ENCODE measurements at regions not wholly inside any gene's neighbourhood (a gene's known extent, or its start where the extent isn't known, plus 50 kb on each side); places are given as distances from the start of the nearest gene placed in this dataset.

- H3K4me3 ChIP-seq: no peak overlapping the region
- no peak for TF ChIP-seq CTCF (IDR thresholded peaks at IDR 0.05)
- H3K9me3 ChIP-seq: no peaks in the 10 kb centered on the region
- DNase-seq: no peak
- no peak for ATAC-seq
- no peaks in the 10 kb centered on the region for H3K4me1 ChIP-seq (ENCODE audit: low read depth)
- intact Hi-C loops (cut with DNase I, micrococcal nuclease): no loop called here
- H3K36me3 ChIP-seq (ENCODE audit: low read depth): no peaks in the 10 kb centered on the region
These were observed 568.0 kb downstream of the PTPRU start for GRCh38 chr1:29804181-29804899.

GRCh38 chr1:29803486-29803885 lies 567.2 kb downstream of the PTPRU start:
- intact Hi-C loops (cut with DNase I, micrococcal nuclease): no loop called here
- no peak for TF ChIP-seq CTCF (IDR thresholded peaks at IDR 0.05)
- no peak for DNase-seq

GRCh38 chr1:29802181-29803068 lies 566.1 kb downstream of the PTPRU start:
- H3K4me3 ChIP-seq: no peak overlapping the region
- TF ChIP-seq CTCF (IDR thresholded peaks at IDR 0.05): no peak
- no peaks in the 10 kb centered on the region for H3K36me3 ChIP-seq (ENCODE audit: low read depth)
- no peak for DNase-seq
- no peaks in the 10 kb centered on the region for H3K9me3 ChIP-seq
- intact Hi-C loops (cut with DNase I, micrococcal nuclease): no loop called here
- no peak for ATAC-seq
- no peaks in the 10 kb centered on the region for H3K4me1 ChIP-seq (ENCODE audit: low read depth)

More at GRCh38 chr1:29803486-29803885, 567.2 kb downstream of the PTPRU start:
- no peaks in the 10 kb centered on the region for H3K4me1 ChIP-seq (ENCODE audit: low read depth)
- H3K36me3 ChIP-seq (ENCODE audit: low read depth): no peaks in the 10 kb centered on the region
- no peaks in the 10 kb centered on the region for H3K9me3 ChIP-seq
- no peak for ATAC-seq
- no peak overlapping the region for H3K4me3 ChIP-seq

- DNase-seq (no peak), ATAC-seq (no peak)
- TF ChIP-seq CTCF (IDR thresholded peaks at IDR 0.05): no peak
- no peaks in the 10 kb centered on the region for H3K9me3 ChIP-seq
- intact Hi-C loops (cut with DNase I, micrococcal nuclease): no loop called here
- no peak overlapping the region for H3K4me3 ChIP-seq
- no peaks in the 10 kb centered on the region for H3K4me1 ChIP-seq (ENCODE audit: low read depth)
- H3K36me3 ChIP-seq (ENCODE audit: low read depth): no peaks in the 10 kb centered on the region
These were observed 565.2 kb downstream of the PTPRU start for GRCh38 chr1:29801561-29801973.

DNA sequence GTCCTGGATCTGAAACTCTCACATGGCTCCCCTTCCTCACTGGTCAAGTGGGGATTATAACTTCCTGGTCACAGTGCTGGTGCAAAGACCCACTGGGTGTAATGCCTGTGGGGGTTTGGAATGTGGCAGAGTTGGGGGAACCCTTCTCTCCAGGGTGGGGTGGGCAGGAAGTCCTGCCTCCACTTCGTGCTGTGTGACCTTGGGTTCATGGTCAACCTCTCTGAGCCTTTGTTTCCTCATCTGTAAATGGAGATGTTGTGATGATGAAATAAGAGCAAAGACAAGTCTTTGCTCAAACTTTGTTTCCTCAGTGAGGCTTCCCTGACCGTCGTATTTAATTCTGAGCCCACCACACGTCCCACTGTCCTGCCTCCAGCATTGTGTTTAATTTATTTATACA lies 564.7 kb downstream of the PTPRU start:
- no peak for ATAC-seq
- H3K4me3 ChIP-seq: no peak overlapping the region
- H3K9me3 ChIP-seq: peaks cover 3% of the 10 kb centered on the region
- no peaks in the 10 kb centered on the region for H3K4me1 ChIP-seq (ENCODE audit: low read depth)
- no peak for DNase-seq
- no peak for TF ChIP-seq CTCF (IDR thresholded peaks at IDR 0.05)
- intact Hi-C loops (cut with DNase I, micrococcal nuclease): no loop called here
- H3K36me3 ChIP-seq (ENCODE audit: low read depth): no peaks in the 10 kb centered on the region

All from mucosa of descending colon (tissue), 3 donors.